Stimulated activated CD4-positive, alpha-beta T cell treated with anti-CD3 and anti-CD28 coated beads, Interleukin-15, amount 100 ng/mL, for 24 hours (primary cell): ENCODE measurements at regions not wholly inside any gene's neighbourhood (a gene's known extent, or its start where the extent isn't known, plus 50 kb on each side); places are given as distances from the start of the nearest gene placed in this dataset.
"Not testable (repeated sequence)": the region's sequence is repeated elsewhere in the genome, so short reads cannot be mapped to it uniquely, and the experiment has no call there.

Experiments used
- DNase-seq: peaks from one replicate; pipeline ENCODE4 v3.0.0-alpha.2; 2020

DNA sequence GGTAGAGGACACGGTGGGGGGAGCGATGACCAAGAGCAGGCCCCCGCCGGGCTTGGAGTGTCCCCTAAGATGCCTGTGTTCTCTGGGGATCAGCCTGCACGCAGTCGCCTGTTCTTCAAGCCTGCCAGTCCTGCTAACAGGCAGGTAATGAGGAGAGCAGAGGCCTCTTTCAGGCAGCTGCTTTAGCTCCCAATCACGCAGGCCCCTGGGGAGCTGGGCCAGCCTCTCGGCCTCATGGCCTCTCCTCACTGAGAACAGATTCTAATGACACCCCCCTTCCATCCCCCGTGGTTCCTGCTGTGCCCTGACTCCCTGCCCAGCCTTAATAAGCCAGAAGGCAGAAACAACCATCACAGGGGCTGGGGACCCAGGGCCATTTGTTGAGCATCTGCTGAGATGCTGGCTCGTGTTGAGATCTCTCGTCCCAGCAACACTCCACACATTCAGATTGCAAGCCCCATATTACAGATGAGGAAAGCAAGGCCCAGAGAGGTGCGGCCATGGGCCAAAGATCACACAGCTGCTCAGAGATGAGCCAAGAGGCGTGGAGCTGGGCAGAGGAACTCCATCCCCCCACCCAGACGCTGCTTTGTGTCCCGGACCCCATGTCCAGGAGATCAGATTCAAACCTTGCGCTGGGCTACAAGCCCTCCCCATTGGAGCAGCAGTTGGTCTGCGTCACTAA, 71.6 kb upstream of the CASZ1 start:
- no peak for DNase-seq

DNA sequence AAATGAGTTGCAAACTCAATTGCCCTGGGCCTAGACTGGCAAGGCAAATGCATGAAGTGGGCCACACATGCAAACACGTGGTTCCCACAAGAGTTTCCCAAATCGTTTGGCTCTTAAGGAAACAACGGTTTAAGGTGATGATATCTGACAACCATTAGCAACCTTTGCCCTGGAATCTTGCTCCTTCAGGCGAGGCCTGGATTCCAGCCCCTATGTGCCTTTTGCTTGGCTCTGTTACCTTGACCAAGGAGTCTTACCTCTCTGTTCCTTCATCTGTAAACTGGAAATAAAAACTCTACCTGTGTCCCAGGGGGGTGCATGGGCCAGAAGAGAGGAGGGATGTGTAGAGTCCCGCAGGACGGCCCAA, 72.1 kb upstream of the CASZ1 start:
- DNase-seq, result no peak

DNA sequence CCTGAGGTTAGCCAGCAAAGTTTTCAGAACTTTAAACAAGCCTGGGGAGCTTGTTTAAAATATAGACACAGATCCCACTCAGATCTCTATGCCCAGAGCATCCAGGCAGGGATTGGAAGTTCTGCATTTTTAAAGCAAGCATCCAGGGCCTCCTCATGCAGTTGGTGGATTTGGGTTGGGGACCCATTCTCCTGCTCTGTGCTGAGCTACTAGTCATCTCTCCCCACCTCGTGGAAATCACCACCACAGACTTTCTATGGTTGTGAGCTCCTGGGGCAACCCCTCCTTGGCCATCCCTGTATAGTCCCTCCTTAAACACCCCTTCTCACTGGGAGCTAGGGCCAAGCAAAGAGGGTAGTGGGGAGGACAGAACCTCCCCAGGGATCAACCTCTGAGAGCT, 73.5 kb upstream of the CASZ1 start:
- DNase-seq, result no peak

DNA sequence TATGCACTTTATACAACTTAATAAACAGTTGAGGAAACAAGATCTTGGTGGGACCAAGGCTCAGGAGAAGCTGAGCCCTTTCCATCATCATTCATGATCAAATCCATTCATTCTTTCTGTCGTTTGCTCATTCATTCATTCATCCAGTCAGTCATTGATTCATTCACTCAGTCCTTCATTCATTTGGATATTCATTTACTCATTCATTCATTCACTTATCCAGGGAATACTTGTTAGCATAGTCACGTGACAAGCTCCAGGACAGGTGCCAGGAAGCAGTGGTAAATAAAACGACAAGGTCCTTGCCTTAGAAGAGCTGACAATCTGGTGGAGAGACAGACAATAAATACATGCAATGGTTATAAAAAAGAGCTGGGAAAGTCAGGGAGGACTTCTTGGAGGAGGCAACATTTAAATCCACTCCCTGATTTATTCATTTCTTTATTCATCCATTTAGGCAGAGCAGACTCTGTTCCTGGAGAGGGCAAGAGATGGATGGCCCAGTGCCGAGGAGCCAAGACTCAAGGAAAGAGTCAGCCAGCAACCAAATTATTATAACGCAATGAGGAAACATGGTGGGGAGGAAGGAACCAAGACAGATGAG, 74.1 kb upstream of the CASZ1 start:
- no peak for DNase-seq

DNA sequence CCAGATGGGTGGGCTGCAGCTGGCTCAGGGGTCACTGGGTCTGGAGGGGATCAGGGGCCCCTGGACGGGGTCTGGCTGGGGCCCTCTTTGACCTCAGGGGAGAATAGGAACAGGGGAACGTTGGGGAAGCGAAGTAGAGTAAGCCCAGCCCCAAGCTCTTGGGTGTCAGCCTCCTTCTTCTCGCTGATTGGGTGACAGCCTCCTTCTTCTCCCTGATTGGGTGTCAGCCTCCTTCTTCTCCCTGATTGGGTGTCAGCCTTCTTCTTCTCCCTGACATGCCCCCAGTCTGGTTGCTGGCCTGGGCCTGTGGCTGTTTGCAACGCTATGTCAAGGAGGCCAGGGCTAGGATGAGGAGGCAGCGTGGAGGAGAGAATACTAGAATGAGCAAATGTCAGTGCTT, 76.7 kb upstream of the CASZ1 start:
- DNase-seq, result no peak

DNA sequence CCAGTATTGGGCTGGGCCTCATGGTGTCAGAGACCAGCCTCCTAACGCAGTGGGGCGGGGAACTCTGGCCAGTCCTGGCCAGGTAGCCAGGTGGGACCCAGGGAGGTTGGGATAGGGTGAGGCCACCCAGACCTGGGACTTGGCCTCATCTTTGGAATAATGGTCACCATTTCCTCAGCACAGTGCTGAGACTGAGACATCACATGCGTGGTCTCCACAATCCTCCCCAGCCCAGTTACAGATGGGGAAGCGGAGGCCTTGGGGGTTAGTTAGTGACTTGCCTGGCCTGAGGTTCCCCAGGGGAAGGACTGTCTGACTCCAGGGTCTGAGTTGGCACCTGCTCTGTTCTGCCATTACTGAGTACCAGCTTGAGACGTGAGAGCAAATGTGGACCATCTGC, 77.9 kb upstream of the CASZ1 start:
- DNase-seq, result no peak

DNA sequence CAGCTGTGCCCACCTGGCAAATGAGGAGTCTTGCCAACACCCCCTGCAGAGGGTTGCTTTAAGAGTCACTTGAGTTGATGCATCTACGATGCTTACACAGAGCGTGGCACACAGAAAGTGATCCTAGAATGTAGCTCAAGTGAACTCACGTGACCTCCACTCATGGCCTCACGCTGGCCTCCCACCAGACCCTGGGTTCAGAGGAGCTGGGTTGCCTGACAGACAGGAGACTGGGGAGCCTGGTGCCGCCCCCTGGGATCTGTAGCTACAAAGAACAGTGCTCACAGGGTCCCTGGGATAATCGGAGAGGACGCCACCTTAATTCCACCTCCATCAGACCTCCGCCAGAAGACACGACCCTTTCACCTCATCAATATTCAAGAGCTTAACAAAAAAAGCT, 81.4 kb upstream of the CASZ1 start:
- no peak for DNase-seq

DNA sequence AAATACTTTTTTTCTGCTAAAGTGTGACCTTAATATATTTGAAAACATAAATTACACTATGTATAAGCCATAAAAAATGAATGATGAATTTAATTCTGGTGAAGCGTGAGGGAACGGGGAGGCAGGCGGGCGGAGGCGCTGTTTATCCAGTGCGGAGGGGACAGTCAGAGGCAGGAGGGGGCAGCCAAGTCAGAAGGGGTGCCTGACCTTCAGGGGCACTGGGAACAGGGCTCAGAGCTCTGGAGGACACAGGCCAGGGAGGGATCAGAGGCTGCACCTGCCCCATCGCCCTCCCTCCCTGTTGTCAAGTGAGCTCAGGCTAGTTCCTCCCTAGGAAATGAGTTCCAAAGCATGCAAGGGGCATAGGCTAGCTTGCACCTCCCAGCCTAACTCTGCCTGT, 82.0 kb upstream of the CASZ1 start:
- DNase-seq, result no peak

DNA sequence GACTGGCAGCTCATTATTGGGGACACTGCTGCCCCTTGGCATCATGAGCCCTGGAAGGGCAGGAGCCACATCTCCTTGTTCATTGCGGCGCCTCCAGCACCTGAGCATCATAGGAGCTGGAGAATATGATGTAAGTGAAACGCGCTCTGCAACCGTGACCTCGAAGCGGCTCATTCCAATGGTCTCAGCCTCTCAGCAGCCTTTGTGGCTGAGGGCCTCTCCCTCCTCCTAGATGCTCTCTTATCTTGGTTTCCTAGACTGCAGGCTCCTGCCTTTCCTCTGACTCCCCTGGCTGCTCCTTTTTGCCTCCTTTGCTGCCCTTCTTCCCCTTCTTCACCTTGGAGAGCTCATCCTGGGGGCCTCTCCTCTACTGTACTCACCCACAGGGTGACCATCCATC, 83.6 kb upstream of the CASZ1 start:
- DNase-seq, result no peak

DNA sequence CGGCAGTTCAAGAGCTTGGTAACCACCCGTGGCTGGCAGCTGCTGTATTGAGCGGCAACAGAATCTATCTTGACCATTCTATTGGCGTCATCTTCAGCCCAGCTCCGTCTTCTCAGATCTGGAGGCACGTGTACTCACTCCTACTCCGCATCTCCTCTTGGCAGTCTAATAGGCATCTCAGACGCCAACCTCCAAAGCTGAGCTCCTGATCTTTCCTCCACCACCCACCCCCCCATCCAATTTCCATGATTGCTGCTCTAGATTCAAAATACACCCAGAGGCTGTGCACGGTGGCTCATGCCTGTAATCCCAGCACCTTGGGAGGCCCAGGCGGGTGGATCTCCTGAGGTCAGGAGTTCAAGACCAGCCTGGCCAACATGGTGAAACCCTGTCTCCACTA, 84.6 kb upstream of the CASZ1 start:
- no peak for DNase-seq

DNA sequence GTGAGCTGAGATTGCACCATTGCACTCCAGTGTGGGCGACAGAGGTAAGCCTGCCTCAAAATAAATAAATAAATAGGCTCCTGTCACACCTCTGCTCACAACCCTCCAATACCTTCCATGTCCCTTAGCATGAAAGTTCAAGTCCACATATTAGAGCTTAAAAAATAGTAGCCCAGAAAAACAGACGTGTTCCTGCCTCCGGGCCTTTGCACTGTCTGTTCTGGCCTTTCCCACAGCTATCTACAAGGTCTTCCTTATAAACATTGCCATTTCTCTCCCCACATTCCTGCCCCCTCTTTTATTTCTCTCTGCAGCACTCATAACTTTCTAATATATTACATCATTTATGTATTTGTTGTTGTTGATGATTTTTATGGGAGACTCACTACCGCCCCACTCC, 85.6 kb upstream of the CASZ1 start:
- DNase-seq, result no peak

DNA sequence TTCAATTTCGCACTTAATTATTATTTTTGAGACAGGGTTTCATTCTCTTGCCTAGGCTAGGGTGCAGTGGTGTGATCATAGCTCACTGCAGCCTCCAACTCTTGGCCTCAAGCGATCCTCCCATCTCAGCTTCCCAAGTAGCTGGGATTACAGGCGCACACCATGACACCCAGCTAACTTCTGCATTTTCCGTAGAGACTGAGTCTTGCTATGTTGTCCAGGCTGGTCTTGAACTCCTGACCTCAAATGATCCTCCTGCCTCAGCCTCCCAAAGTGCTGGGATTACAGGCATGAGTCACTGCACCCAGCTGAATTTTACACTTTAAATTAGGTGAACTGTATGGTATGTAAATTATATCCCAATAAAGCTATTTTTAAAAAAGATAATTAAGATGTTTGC, 90.6 kb upstream of the CASZ1 start:
- not testable (repeated sequence) for DNase-seq

DNA sequence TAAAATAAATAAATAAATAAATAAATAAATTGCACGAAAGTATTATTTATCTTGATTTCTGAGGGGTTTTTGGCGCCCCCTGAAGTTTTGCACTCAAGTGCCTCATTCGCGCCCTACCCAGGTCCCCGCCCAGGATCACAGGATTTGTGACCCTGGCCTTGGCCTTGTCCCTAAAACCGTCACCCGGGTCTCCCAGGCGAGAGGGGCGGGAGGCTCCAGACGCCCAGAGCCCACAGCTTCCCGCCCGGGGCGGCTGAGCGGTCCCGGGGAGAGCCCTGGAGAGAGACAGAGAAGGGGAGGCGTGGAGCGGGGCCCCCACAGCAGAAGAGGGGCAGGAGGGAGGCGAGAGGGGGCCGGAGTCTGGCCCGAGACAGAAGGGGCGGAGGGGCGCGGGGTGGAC, 91.8 kb upstream of the CASZ1 start:
- no peak for DNase-seq

DNA sequence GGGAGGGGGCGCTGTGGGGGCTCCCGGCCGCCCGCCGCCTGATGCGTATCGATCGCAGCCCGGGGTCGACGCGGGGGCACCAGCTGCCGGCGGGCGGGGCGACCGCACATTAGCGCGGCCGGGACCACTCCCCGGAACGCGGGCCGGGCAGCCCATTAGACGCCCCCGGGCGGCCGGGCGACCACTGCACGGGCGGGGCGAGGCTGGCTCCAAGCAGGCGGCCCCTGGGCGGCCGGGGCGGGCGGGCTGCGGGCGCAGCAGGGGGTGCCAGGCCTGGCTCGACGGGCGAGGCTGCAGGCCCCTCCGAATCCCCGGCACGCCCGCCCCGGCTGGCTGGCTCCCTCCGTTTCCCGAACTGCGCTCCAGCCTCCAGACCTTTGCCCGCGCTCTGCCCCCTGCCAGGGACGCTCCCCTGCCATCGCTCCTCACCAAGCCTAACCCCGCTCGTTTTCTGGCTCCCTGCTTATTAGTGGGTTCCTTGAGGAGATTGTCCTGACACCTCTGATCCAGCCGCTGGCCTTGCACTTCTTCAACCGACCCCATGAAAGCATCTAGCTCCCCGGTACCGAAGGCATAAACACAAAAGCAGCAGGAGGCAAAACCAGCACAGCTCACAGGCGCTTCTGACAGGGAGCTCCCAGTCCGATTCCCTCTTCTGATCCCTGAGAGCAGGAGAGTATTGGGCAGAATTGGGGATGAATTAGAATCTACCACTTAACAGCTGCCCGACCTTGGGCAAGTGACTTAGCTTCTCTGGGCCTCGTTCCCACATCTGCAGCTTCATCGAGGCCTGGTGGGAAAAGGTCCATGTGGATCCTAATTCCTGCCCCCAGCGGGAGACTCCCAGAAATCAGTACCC, 92.6 kb upstream of the CASZ1 start:
- no peak for DNase-seq

DNA sequence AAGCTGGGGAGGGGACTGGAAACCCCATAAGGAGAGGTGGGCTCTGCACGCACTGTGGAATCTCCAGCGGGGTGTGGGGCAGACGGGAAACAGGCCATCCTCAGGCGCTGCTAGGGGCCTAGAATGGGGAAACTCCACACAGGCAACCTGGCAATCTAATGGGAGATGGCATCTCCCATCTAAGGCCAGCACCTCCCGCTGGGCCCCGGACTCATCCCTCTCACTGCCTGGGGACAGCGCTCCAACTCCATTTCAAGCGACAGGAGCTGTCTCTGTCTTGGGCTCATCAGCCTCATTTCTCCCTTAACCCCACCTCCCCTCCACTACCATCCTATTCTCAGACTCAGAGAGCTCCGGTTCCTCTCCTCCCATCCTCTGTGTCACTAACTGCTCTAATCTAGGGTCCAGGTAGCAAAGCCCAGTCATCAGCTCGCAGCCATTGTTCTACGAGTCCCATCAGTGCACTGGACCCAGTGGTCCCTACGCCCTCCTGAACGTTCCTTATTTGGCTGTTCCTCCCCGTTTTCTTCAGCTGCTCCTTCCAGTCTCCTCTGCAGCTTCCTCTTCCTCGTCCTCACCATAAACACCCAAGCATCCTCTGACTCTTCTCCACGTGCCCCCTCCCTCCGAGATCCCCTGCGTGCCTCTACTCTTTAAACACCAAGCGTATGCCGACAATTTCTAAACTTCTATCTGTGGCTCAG, 93.4 kb upstream of the CASZ1 start:
- no peak for DNase-seq

DNA sequence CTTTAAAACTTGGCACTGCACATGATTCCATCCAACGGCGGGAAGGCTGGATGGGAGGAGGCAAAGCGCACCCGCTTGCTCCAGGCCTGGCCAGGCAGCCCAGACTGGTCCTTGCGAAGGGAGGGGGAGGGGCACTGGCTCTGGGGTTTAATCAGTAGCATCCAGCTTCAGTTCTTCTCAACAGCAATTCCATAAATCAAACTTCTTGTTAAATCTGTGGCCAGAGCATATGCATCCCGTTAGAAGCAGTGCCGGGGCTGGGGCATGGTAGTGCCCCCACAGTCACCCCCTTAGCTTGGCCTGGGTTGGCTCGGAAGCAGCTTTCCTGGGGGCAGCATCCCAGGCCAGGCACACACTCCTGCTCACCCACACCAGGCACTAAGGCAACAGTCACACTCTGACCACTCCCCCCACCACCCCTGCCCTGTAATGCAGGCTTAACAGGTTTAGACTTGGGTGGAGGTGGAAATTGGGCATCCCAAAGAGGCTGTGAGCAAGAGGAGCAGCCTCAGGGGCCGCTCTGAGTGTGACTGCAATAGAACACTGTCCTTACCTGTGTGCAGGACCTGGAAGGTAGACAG, 94.1 kb upstream of the CASZ1 start:
- DNase-seq, result no peak

DNA sequence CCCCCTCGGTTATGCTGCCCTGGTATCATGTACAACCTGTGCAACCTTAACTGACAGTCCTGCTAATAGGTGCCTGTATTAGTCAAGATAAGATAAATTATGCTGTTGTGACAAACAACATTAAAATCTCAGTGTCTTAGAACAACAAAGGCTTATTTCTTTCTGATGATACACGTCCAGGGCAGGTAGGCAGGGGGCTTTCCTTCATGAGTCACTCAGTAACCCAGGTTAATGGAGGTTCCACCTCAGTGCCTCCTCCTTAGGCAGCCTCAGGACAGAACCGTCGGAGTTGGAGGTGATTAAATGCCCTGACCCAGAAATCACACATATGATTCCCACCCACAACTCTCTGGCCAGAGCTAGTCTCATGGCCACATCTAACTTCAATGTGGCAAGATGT, 94.6 kb upstream of the CASZ1 start:
- DNase-seq, result no peak

DNA sequence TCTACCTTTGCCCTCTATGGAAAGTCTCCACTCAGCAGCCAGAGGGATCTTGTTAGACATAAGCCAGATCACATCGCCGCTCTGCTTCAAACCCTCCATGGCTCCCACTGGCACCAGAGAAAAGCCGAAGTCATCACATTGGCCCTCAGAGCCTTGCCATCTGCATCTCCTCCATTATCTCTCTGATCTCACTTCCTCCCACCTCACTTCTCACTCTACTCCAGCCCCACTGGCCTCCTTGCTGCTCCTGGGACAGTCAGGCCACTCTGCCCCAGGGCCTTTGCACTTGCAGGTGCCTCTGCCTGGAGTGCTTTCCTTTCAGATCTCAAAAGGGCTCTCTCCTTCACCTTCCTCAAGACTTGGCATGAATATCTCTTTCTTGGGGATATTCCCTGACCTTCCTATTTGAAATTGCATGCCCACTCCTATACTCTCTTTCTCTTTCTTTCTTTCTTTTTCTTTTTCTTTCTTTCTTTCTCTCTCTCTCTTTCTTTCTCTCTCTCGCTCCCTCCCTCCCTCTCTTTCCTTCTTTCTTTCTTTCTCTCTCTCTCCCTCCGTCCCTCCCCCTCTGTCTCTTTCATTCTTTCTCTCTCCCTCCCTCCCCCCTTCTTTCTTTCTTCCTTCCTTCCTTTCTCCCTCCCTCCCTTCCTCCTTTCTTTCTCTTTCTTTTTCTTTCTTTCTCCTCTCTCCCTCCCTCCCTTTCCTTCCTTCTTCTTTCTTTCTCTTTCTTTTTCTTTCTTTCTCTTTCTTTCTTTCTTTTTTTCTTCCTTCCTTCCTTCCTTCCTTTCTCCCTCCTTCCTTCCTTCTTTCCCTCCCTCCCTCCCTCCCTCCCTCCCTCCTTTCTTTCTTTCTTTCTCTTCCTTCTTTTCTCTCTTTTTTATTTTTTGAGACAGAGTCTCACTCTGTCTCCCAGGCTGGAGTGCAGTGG, 96.0 kb upstream of the CASZ1 start:
- no peak for DNase-seq

DNA sequence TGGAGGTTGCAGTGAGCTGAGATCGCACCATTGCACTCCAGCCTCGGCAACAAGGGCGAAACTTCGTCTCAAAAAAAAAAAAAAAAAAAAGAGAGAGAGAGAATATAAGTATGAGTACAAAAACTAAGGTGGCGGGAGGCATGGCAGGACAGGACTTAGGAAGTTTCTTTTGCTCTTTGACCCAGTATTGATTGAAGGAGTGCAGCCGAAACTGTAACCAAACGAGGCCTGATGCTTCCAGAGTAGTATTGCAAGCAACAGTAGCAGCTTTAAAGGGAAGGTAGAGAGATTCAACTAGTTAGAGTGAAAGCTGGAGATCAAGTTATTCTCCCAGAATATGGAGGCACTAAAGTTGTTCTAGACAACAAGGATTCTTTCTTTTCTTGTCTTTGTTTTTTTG, 99.2 kb upstream of the CASZ1 start:
- no peak for DNase-seq

DNA sequence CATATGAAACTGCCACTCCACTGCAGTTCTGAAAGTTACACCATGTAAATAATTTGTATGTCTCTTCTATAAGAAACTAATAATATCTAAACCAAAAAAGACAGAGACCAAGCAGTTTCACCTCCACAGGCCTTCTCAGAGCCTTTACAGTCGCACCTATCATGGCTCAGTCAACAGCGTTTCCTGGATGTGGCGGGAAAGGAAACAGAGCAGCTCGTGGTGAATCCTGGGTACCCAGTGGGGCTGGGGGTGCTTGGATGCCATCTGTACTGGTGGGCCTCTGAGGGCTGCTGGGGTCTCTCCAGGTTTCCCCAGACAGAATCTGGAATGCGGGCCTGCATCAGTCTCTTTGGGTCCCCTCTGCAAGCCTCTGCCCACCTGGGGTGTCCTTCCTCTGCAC, 100.2 kb upstream of the CASZ1 start:
- no peak for DNase-seq

DNA sequence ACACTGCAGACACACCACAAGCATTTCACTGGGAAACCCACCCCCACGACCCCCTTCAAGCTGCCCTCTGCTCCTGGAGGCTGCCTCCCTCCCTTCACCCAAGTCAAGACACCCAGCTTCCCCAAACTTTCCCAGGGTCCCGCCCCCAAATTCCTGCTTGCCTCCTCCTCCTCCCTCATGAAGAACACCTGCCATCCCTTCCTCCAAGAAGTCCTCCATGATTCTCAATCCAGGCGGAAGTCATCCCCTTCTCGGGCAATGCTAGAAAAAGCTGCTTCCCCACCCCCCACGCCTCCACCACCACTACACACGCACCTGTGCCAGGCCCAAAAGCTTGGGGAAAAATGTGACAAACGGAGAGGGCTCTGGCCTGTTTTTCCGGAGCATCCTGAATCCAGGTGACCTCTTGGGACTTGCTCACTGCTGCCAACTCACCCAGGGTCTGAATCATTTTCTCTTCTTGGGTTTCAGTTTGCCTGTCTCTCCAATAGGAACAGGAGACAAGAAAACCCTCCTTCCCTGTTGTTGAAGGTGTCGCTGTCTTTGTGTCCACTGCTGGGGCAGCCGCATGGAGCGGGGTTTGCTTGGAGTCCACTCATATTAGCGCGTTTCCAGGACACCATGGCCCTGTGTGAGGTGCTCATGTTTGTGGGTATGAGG, 101.0 kb upstream of the CASZ1 start:
- no peak for DNase-seq
